A673 (cell line): ENCODE measurements at regions not wholly inside any gene's neighbourhood (a gene's known extent, or its start where the extent isn't known, plus 50 kb on each side); places are given as distances from the start of the nearest gene placed in this dataset.

ENCODE experiments used
- BruUV-seq: library from RNA; stranded (reverse); fragments of 400-500 nt; replicated peaks from 2 replicates; lab custom pipeline; 2021; lab: Mats Ljungman, UMichigan
- CTCF ChIA-PET: fragments of 300-600 bp; sonication (Branson Sonifier 250); formaldehyde crosslinking; loops from one replicate; lab custom pipeline; 2022; ENCODE audit warnings: antibody characterized with exemption; lab: Charles Lee
- POLR2A ChIA-PET: fragments of 300-600 bp; sonication (Branson Sonifier 250); formaldehyde crosslinking; loops from one replicate; lab custom pipeline; 2022; ENCODE audit warnings: antibody characterized with exemption; ENCODE audit not compliant: low non-redundant PET; lab: Charles Lee
- DNase-seq: peaks from one replicate; pipeline ENCODE4 v3.0.0-alpha.2; 2015; ENCODE audit warnings: low spot score
- H3K27ac ChIP-seq: fragments of 200-600 bp; sonication (generic); 2 replicates; pipeline ENCODE4 v1.5.1; 2016; ENCODE audit warnings: mixed run types, low read depth, mild to moderate bottlenecking, mixed read lengths, antibody characterized with exemption, low read length; ENCODE audit not compliant: poor library complexity, severe bottlenecking
- H3K27me3 ChIP-seq: fragments of 200-600 bp; sonication (generic); replicated peaks from 2 replicates; pipeline ENCODE4 v1.6.1; 2017; ENCODE audit warnings: mixed run types, low read depth, mild to moderate bottlenecking, mixed read lengths, antibody characterized with exemption, low read length; ENCODE audit not compliant: insufficient read depth, poor library complexity
- H3K36me3 ChIP-seq: fragments of 200-600 bp; sonication (generic); 2 replicates; pipeline ENCODE4 v1.6.1; 2016; ENCODE audit warnings: mixed run types, mild to moderate bottlenecking, mixed read lengths, antibody characterized with exemption, low read length; ENCODE audit not compliant: insufficient read depth, poor library complexity, severe bottlenecking
- H3K4me1 ChIP-seq: fragments of 200-600 bp; sonication (generic); 2 replicates; pipeline ENCODE4 v1.6.1; 2017; ENCODE audit warnings: mixed run types, mild to moderate bottlenecking, mixed read lengths, antibody characterized with exemption, low read length; ENCODE audit not compliant: insufficient read depth, poor library complexity, severe bottlenecking
- H3K4me3 ChIP-seq: fragments of 200-600 bp; sonication (generic); 2 replicates; pipeline ENCODE4 v1.5.1; 2016; ENCODE audit warnings: low read depth, mixed run types, mild to moderate bottlenecking, mixed read lengths, low read length; ENCODE audit not compliant: poor library complexity, severe bottlenecking
- H3K9me3 ChIP-seq: fragments of 200-600 bp; sonication (generic); 2 replicates; pipeline ENCODE4 v1.6.1; 2016; ENCODE audit warnings: mixed run types, low read depth, mild to moderate bottlenecking, mixed read lengths, antibody characterized with exemption, low read length; ENCODE audit not compliant: poor library complexity, severe bottlenecking
- CTCF ChIP-seq: fragments of 300-800, 200-600 bp; sonication (generic); conservative IDR thresholded peaks from 2 replicates; pipeline ENCODE4 v1.5.1; 2017; ENCODE audit warnings: low read depth, mild to moderate bottlenecking, antibody characterized with exemption, low read length, moderate library complexity, mixed read lengths
- EZH2 ChIP-seq: fragments of 200-600 bp; sonication (generic); IDR thresholded peaks from 2 replicates; pipeline ENCODE4 v1.6.1; 2017; ENCODE audit warnings: borderline replicate concordance, low read depth, mild to moderate bottlenecking, mixed read lengths, antibody characterized with exemption, low read length; ENCODE audit not compliant: poor library complexity, severe bottlenecking
- intact Hi-C: fragments of 100-400 bp; cut with micrococcal nuclease; formaldehyde crosslinking; loops from one replicate; pipeline ENCODE4 v1.10.0; 2022; ENCODE audit not compliant: unreplicated experiment

- no peak overlapping the region for H3K27ac ChIP-seq
- no peaks in the 10 kb centered on the region for H3K36me3 ChIP-seq
- no TSS peak for BruUV-seq
- DNase-seq: no peak
- ChIA-PET CTCF (no interaction called here), POLR2A (no interaction called here)
- H3K27me3 ChIP-seq: no peaks in the 10 kb centered on the region
- H3K9me3 ChIP-seq: no peaks in the 10 kb centered on the region
- intact Hi-C loops: no loop called here
- no peaks in the 10 kb centered on the region for H3K4me1 ChIP-seq
- no peak overlapping the region for H3K4me3 ChIP-seq
- TF ChIP-seq EZH2: no peak
- TF ChIP-seq CTCF: no peak
Observed at GRCh38 chr15:93213281-93213680, 124.3 kb upstream of the RGMA start.

DNA sequence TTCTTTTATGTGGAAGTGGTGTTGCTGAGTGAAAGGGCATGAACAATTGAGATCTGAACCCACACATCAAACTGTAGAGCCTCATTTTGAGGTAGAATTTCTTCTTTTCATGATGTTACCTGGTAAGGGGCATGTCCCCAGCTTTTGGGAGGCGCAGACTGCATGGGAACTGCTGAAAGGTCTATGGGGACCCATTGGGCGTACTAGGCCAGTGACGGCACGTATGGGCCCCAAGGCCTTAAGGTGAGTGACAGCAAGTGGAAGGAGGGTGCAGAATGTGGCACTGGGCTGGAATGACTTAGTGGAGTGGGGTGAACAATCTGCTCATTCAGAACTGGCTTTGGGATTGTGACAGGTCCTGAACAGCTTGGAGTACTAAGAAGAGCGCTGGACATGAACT lies 123.6 kb upstream of the RGMA start:
- H3K4me3 ChIP-seq: no peak overlapping the region
- intact Hi-C loops: no loop called here
- no TSS peak for BruUV-seq
- H3K27ac ChIP-seq: no peak overlapping the region
- POLR2A ChIA-PET: no interaction called here
- H3K9me3 ChIP-seq: no peaks in the 10 kb centered on the region
- no peaks in the 10 kb centered on the region for H3K36me3 ChIP-seq
- no peaks in the 10 kb centered on the region for H3K27me3 ChIP-seq
- no peak for DNase-seq
- H3K4me1 ChIP-seq: no peaks in the 10 kb centered on the region
- TF ChIP-seq CTCF (no peak), EZH2 (no peak)
- CTCF ChIA-PET: no interaction called here

GRCh38 chr15:93210995-93211394 lies 122.0 kb upstream of the RGMA start:
- H3K27ac ChIP-seq: no peak overlapping the region
- no TSS peak for BruUV-seq
- no peaks in the 10 kb centered on the region for H3K36me3 ChIP-seq
- no peak for TF ChIP-seq CTCF
- TF ChIP-seq EZH2: no peak
- no peaks in the 10 kb centered on the region for H3K9me3 ChIP-seq
- H3K4me1 ChIP-seq: no peaks in the 10 kb centered on the region
- DNase-seq: no peak
- CTCF ChIA-PET: no interaction called here
- POLR2A ChIA-PET: no interaction called here
- no peaks in the 10 kb centered on the region for H3K27me3 ChIP-seq
- H3K4me3 ChIP-seq: no peak overlapping the region
- intact Hi-C loops: no loop called here
